GM12891 (cell line): ENCODE measurements at regions not wholly inside any gene's neighbourhood (a gene's known extent, or its start where the extent isn't known, plus 50 kb on each side); places are given as distances from the start of the nearest gene placed in this dataset.

ENCODE experiments used
- POLR2A ChIP-seq: IDR thresholded peaks from 2 replicates; pipeline ENCODE4 v1.6.1; 2011; ENCODE audit warnings: low read depth, low read length, control low read depth
- POLR2AphosphoS5 ChIP-seq: IDR thresholded peaks from 2 replicates; pipeline ENCODE4 v1.6.1; 2011; ENCODE audit warnings: low read depth, low read length, control low read depth
- POU2F2 ChIP-seq: IDR thresholded peaks from 2 replicates; pipeline ENCODE4 v1.6.1; 2011; ENCODE audit warnings: low read depth, mild to moderate bottlenecking, control low read depth, low read length, moderate library complexity
- SPI1 ChIP-seq: IDR thresholded peaks from 2 replicates; pipeline ENCODE4 v1.6.1; 2011; ENCODE audit warnings: low read depth, low read length, control low read depth
- TAF1 ChIP-seq: IDR thresholded peaks from 2 replicates; pipeline ENCODE4 v1.6.1; 2011; ENCODE audit warnings: low read depth, low read length, control low read depth

- TF ChIP-seq POLR2AphosphoS5 (no peak), TAF1 (no peak), POLR2A (no peak), POU2F2 (no peak), SPI1 (no peak)
Measured at GRCh38 chr7:49434846-49435245, 338.6 kb upstream of the VWC2 start.
